ENCODE measurements at regions not wholly inside any gene's neighbourhood (a gene's known extent, or its start where the extent isn't known, plus 50 kb on each side); places are given as distances from the start of the nearest gene placed in this dataset.

DNA sequence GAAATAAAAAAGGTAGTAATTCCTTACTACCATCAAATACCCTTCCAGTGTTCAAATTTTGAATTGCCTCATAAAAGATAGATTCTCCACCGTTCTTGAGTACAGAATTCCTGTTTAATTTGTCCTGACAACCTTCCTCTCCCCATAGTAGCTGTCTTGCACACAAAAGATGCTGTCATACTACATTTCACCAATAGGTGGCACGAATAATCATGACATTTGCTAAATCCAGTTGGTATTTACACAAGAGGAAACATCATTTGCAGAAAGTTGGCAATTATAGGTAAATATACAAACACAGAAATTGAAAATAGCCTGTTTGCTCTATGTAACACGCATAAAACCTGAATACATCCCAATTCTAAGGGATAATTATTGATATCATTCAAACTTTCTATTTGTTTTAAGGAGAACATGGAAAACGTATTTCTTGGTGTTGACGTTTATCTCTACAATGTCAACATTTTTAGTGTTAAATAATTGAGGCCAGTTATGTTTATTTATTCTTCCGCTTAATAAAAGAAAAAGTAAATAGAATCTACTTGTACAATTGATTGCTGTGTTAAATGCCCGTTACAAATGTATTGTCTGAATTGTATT is 58.3 kb upstream of the CLDN10 start:
- no peaks in the 10 kb centered on the region for H3K27me3 ChIP-seq
- H3K27ac ChIP-seq, result no peak overlapping the region
- peak; percentile 65 to 83 for DNase-seq (ENCODE audit: low read depth in 1 of 2, low spot score in 1 of 2)
- no peaks in the 10 kb centered on the region for H3K9me3 ChIP-seq (ENCODE audit: low read depth)
- H3K4me3 ChIP-seq, result no peak overlapping the region
- H3K4me1 ChIP-seq (ENCODE audit: low read depth), result no peaks in the 10 kb centered on the region
- TF ChIP-seq, protein P1, sequence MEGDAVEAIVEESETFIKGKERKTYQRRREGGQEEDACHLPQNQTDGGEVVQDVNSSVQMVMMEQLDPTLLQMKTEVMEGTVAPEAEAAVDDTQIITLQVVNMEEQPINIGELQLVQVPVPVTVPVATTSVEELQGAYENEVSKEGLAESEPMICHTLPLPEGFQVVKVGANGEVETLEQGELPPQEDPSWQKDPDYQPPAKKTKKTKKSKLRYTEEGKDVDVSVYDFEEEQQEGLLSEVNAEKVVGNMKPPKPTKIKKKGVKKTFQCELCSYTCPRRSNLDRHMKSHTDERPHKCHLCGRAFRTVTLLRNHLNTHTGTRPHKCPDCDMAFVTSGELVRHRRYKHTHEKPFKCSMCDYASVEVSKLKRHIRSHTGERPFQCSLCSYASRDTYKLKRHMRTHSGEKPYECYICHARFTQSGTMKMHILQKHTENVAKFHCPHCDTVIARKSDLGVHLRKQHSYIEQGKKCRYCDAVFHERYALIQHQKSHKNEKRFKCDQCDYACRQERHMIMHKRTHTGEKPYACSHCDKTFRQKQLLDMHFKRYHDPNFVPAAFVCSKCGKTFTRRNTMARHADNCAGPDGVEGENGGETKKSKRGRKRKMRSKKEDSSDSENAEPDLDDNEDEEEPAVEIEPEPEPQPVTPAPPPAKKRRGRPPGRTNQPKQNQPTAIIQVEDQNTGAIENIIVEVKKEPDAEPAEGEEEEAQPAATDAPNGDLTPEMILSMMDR (IDR thresholded peaks at IDR 0.05; ENCODE audit: low read depth, low read length), result peak; percentile 74
- no peaks in the 10 kb centered on the region for H3K36me3 ChIP-seq

DNA sequence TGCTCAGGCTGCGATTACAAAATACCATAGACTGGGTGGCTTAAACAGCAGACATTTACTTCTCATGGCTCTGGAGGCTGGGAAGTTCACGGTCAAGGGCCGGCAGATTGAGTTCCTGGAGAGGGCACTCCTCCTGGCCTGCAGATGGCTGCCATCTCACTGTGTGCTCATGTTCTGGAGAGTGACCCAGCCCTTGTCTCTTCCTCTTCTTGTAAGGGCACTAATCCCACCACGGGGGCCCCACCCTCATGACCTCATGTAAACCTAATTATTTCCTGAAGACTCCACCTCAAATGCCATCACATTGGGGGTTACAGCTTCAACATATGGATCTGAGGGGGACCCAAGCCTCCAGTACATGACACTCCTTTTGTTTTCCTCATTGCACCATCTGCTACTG is 56.0 kb upstream of the CLDN10 start:
- DNase-seq (ENCODE audit: low read depth in 1 of 2, low spot score in 1 of 2), result no peak
- no peaks in the 10 kb centered on the region for H3K27me3 ChIP-seq
- H3K9me3 ChIP-seq (ENCODE audit: low read depth), result no peaks in the 10 kb centered on the region
- no peak overlapping the region for H3K27ac ChIP-seq
- H3K36me3 ChIP-seq, result no peaks in the 10 kb centered on the region
- no peaks in the 10 kb centered on the region for H3K4me1 ChIP-seq (ENCODE audit: low read depth)
- no peak overlapping the region for H3K4me3 ChIP-seq
- TF ChIP-seq, protein P1 (IDR thresholded peaks at IDR 0.05; ENCODE audit: low read depth, low read length), result no peak

DNA sequence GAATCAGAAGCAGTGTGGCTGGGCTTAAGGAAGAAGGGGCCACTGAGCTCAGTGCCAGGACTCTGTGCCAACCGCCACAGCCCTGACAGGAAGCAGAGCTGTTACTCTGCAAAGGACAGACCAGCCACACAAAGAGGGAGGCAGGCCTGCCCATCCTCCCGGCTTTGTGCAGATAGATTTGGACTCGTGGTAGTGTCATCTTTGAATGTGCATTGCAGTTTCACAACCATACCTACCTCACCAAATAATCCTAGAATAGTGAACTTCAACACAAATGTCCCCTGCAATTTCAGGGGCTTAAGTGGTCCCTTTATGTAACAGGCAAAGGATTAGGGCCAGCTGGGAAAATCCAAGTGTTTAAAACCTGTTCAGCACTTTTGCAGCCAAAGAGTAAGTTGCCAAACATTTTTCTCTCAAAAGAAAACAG is 55.1 kb upstream of the CLDN10 start:
- no peak overlapping the region for H3K27ac ChIP-seq
- no peak overlapping the region for H3K4me3 ChIP-seq
- no peaks in the 10 kb centered on the region for H3K27me3 ChIP-seq
- no peaks in the 10 kb centered on the region for H3K36me3 ChIP-seq
- H3K4me1 ChIP-seq (ENCODE audit: low read depth), result no peaks in the 10 kb centered on the region
- TF ChIP-seq, protein P1 (IDR thresholded peaks at IDR 0.05; ENCODE audit: low read depth, low read length), result no peak
- H3K9me3 ChIP-seq (ENCODE audit: low read depth), result no peaks in the 10 kb centered on the region
- no peak for DNase-seq (ENCODE audit: low read depth in 1 of 2, low spot score in 1 of 2)

DNA sequence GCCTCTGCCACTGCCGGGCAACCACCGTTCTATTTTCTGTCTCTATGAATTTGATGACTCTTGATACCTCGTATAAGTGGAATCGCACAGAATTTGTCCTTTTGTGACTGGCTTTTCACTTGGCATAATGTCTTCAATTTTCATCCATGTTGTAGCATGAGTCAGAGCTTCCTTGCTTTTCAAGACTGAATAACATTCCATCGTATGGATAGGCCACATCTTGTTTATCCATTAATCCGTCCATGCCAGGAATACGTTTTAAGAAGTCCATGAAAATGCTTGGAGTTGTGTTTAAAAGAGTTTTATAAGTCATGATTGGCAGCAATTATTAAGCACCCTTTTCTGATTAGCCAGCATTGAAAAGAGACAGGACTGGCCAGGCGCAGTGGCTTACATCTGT is 53.6 kb upstream of the CLDN10 start:
- H3K27me3 ChIP-seq, result no peaks in the 10 kb centered on the region
- DNase-seq (ENCODE audit: low read depth in 1 of 2, low spot score in 1 of 2), result no peak
- H3K4me3 ChIP-seq, result no peak overlapping the region
- TF ChIP-seq, protein P1 (IDR thresholded peaks at IDR 0.05; ENCODE audit: low read depth, low read length), result no peak
- no peaks in the 10 kb centered on the region for H3K4me1 ChIP-seq (ENCODE audit: low read depth)
- no peaks in the 10 kb centered on the region for H3K36me3 ChIP-seq
- no peaks in the 10 kb centered on the region for H3K9me3 ChIP-seq (ENCODE audit: low read depth)
- no peak overlapping the region for H3K27ac ChIP-seq

DNA sequence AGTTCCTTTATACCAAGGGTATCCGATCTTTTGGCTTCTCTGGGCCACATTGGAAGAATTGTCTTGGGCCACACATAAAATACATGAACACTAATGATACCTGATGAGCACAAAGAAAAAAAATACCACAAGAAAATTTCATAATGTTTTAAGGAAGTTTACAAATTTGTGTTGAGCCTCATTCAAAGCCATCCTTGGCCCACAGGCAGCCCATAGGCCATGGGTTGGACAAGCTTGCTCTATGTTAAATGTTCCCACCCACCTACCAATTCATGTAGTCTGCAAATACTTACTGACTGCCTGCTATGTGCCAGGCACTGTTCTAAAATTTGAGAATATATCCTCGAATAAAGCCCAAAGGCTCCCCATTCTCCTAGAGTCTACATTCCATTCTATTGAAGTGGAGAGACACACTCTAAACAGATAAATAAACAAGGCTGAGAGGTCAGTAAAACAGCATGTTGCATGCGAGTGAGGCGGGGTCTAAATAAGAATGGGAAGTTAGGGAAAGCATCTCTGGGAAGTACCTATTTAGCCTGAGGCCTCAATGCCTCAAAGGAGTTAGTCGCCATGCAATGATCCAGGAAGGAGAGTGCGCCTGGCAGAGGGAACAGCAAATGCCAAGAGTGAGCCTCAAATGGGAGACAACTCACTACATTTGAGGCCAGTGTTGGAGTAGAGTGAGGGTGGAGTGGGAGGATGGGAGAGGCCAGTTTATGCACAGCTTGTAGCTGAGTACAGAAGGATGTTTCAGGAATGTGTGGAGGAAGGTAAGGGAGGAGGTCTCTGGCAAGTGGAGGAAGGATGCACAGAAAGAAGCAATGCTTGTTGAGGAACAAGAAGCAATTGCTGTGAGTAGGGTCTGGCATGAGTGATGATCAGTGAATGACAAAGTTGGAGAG is 52.5 kb upstream of the CLDN10 start:
- Histone ChIP-seq H3K4me3 (no peak overlapping the region), H3K4me1 (ENCODE audit: low read depth) (peaks cover 5% of the 10 kb centered on the region), H3K27ac (no peak overlapping the region), H3K9me3 (ENCODE audit: low read depth) (no peaks in the 10 kb centered on the region), H3K27me3 (no peaks in the 10 kb centered on the region), H3K36me3 (no peaks in the 10 kb centered on the region)
- no peak for DNase-seq (ENCODE audit: low read depth in 1 of 2, low spot score in 1 of 2)
- TF ChIP-seq, protein P1 (IDR thresholded peaks at IDR 0.05; ENCODE audit: low read depth, low read length), result no peak

Data from cardiac muscle cell (in vitro differentiated cells and primary cell).